Activated T-helper 9 cell treated with anti-CD3 and anti-CD28 coated beads, Interleukin-2, amount 50 U/mL, for 16 hours (primary cell): ENCODE measurements at regions not wholly inside any gene's neighbourhood (a gene's known extent, or its start where the extent isn't known, plus 50 kb on each side); places are given as distances from the start of the nearest gene placed in this dataset.
"Not testable (repeated sequence)": the region's sequence is repeated elsewhere in the genome, so short reads cannot be mapped to it uniquely, and the experiment has no call there.

Experiments used
- DNase-seq: peaks from one replicate; pipeline ENCODE4 v3.0.0-alpha.2; 2020; ENCODE audit warnings: low read depth

- no peak for DNase-seq
Measured at GRCh38 chr13:90256746-90257145, 1090.7 kb upstream of the MIR17HG start.

DNA sequence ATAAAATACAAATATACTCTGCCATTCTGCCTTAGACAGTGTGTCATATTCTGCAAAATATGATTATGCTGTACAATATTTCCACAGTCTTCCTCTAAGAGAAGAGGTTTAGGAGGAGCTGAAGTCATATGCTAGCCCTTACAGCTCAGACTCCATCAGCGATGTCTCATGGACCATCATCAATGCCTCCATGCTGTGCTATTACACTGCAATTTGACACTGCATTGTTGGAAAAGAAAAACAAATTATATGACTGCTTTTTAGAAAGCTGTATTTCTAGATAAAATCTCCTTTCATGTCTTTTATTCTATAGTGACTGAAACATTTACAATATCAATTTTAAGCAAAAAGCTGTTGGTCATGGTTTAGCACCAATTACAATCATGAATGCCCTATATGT is 1089.4 kb upstream of the MIR17HG start:
- no peak for DNase-seq

GRCh38 chr13:90261343-90261742 is 1086.1 kb upstream of the MIR17HG start:
- no peak for DNase-seq

DNA sequence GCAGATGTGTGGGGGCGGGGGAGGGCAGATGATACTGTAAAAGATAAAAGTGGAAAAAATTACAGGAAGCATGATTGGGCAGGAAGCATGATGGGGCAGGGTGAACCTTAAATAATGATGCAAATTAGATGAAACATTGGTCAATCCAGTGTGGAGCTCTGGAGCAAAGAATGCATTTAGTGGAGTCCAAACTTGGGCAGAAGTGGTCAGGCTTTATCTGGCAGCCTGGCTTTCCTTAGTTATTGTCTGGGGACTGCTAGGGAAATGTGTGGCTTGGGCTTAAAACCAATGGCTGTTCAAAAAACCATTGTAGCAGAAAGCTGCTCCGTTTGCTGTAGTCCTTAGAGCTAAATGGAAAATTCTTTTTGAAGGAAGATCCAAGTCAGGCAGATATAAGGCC is 1077.3 kb upstream of the MIR17HG start:
- no peak for DNase-seq

GRCh38 chr13:90272356-90272755 is 1075.1 kb upstream of the MIR17HG start:
- DNase-seq = no peak

DNA sequence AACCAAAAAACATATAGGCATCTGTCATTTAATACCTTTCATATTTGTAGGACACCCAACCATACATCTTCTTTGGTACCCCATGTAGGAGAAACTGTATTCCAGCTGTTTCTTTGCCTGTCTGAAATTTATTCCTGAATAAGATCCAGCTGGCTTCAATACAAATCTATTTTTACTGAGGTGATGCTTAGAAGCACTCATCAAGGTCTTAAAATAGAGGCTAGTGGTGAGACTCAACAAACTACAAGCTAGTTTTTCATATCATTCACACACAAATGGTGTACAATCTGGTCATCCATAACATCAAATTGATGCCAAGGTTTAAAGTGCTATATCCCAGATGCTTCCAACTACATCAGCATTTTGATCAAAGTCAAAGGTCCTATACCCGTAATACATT is 1071.3 kb upstream of the MIR17HG start:
- no peak for DNase-seq

DNA sequence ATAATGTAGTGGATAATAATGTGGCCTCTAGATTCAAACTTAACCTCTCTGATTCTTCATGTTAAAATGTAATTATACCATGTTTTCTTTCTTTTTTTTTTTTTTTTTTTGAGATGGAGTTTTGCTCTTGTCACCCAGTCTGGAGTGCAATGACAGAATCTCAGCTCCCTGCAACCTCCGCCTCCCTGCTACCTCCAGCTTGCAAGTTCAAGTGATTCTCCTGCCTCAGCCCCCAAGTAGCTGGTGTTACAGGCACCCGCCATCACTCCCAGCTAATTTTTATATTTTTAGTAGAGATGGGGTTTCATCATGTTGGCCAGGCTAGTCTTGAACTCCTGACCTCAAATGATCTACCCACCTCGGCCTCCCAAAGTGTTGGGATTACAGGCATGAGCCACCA is 1069.3 kb upstream of the MIR17HG start:
- not testable (repeated sequence) for DNase-seq

GRCh38 chr13:90281709-90282108 is 1065.8 kb upstream of the MIR17HG start:
- DNase-seq = no peak

DNA sequence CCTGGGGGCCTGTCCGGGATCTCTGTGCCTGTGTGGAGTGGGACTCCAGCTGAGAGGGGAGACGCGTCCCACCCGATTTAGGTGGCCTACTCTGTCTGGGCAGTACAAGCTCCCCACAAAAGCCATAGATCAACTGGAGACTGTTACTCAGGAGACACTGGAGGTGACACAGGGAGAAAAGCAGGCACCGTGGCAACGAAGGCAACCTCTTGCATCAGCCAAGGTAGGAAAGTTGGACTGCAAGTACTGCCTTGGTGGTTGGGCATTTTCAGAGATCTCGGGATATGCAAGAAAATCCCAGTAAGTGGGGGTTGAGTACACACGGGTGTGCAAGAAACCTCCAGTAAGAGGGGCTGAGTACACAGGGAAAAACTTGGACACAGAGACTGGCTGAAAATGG is 1060.0 kb upstream of the MIR17HG start:
- DNase-seq = no peak

GRCh38 chr13:90293793-90294361 is 1053.6 kb upstream of the MIR17HG start:
- DNase-seq = no peak

DNA sequence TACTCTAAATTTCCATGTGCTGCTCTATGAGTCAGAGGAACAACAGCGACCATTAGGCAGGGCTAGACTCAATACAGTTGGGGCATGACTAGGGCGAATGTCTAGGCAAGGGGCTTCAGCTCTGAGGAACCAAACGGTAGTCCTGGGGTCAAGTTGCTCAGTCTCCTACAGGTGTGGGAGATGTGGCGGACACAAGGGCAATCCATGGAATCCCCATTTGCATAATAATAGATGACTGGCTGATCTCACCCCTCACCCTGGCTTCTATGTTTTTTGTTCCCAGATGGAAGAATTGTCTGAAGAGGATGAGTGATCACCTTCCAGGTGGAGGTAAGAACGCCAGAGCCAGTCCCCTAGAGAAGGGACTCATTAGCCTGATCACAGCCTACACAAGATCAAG is 1048.2 kb upstream of the MIR17HG start:
- DNase-seq = no peak

- no peak for DNase-seq
Measured at GRCh38 chr13:90300015-90300414, 1047.5 kb upstream of the MIR17HG start.

GRCh38 chr13:90302107-90302506 is 1045.4 kb upstream of the MIR17HG start:
- no peak for DNase-seq

DNA sequence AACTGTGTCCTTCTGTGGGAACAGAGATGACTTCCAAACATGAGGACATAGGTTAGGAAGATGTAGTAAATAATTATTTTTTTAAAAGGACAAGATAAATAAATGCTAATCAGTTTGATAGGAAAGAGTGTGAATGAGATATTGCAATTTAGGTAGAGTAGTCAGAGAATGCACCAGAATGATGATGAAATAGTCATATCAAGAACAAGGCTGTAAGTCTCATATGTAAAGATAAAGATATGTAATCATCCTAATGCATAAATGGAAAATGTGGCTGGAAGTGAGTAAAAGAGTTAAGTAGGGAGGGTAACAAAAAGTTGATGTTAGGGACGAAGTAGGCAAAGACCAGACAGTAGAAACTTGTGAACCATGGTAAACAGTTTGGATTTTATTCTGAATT is 1041.7 kb upstream of the MIR17HG start:
- DNase-seq = no peak

GRCh38 chr13:90307136-90307535 is 1040.4 kb upstream of the MIR17HG start:
- no peak for DNase-seq

DNA sequence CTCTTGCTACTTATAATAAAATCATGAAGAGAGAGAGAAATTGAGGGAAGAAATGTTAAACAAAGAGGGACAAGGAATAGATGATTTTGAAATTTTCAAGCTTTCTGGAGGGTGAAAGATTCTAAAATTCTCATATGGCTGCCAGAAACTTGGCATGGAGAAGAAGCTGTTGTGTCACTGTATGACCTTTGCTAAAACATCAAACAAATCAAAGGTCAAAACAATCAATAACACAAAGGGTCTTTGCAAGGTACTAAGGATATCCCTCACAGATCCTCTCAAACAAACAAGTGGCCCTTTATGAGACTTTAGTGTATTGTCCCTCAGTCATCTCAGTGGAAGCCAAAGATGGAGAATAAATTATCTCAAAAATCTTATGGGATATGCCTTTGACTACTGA is 1039.2 kb upstream of the MIR17HG start:
- no peak for DNase-seq

DNA sequence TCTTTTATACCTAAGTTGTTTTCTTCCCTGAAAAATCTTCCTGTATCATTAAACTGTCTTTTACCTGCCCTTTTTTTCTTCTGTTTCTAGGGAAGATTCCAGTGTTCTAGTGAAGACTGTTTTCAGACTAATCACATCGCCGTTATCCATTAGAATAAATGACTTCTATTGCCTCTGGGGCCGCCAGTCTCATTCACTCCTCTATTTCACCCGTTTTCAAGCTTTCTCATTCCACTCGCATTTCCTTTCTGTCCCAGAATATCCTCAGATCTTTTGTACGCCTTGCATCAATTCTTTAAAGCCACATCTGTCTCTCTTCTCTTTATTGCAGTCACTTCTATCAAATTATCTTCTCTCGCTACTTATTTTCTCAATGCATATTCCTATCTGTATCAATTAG is 1035.6 kb upstream of the MIR17HG start:
- no peak for DNase-seq

DNA sequence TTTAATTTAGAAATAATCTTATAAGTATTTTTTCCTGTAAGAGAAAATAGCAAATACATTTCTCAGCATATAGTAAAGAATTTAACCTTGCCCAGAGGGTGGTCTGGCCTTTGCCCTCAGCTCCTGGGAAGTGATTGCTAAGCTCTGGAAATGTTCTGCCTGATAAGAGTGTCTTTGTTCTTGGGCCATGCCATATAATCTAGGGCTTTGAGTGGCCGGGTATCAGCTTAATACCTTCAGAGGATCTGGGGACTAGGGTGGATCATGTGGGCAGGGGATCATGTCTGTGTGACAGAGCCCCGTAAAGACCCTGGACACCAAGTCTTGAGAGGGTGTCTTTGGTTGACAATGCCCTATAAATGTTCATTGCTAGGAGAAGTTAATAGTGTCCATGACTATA is 1032.4 kb upstream of the MIR17HG start:
- DNase-seq = no peak

DNA sequence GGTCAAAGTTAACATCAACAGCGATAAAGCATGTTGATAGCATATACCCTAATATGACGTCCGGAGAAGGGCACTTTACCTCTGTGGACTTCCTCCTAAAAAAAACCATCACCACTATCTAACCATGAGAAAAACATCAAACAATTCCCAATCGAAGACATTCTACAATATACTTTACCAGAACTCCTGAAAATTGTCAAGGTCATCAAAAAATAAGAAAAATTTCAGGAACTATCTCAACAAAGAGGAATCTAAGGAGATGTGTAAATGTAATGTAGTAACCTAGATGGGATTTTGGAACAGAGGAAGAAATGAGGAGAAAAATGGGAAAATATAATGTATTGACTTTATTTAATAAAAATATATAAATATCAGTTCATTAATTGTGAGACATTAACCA is 1026.8 kb upstream of the MIR17HG start:
- DNase-seq = no peak

- no peak for DNase-seq
Measured at GRCh38 chr13:90321281-90321931, 1026.1 kb upstream of the MIR17HG start.

- no peak for DNase-seq
Measured at GRCh38 chr13:90329641-90330040, 1017.8 kb upstream of the MIR17HG start.

GRCh38 chr13:90331974-90332373 is 1015.5 kb upstream of the MIR17HG start:
- no peak for DNase-seq

DNA sequence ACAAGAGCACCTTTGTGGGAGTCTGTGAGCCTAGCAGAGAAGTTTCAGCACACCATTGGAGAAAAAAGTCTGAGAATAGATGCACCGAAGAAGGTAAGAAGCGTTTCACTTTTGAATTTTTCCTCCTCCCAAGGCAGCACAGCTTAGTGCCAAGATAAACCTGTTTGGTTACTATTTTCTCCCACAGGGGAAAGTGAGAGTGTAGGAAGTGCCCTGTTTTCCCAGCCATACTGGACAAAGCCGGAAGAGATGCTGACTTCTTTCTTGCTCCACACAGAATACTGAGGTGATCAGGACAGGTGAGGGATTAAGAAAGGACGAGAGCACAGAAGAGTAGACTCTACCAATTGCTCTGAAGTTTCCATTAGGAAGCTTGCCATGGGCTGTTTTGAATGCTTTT is 1011.0 kb upstream of the MIR17HG start:
- no peak for DNase-seq

DNA sequence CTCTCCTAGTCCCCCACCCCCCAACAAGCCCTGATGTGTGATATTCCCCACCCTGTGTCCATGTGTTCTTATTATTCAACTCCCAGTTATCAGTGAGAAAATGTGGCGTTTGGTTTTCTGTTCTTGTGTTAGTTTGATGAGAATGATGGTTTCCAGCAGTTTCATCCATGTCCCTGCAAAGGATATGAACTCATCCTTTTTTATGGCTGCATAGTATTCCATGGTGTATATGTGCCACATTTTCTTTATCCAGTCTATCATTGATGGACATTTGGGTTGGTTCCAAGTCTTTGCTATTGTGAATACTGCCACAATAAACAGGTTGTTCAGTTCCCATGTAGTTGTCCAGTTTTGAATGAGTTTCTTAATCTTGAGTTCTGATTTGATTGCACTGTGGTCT is 1006.1 kb upstream of the MIR17HG start:
- not testable (repeated sequence) for DNase-seq
